ENCODE measurements at regions not wholly inside any gene's neighbourhood (a gene's known extent, or its start where the extent isn't known, plus 50 kb on each side); places are given as distances from the start of the nearest gene placed in this dataset.

GRCh38 chr1:96256130-96256790, 465.3 kb upstream of the PTBP2 start:
- TF ChIP-seq CTCF (IDR thresholded peaks at IDR 0.05) (no peak), EP300 (IDR thresholded peaks at IDR 0.05; ENCODE audit: low read depth) (no peak), POLR2A (IDR thresholded peaks at IDR 0.05) (no peak), POLR2AphosphoS5 (IDR thresholded peaks at IDR 0.05) (no peak)
